Vagina (tissue), 2 donors: ENCODE measurements at regions not wholly inside any gene's neighbourhood (a gene's known extent, or its start where the extent isn't known, plus 50 kb on each side); places are given as distances from the start of the nearest gene placed in this dataset.

Experiments
- CTCF ChIP-seq, 3 experiments: fragments of 450-650 bp in 2 of 3; fragments of 200-600 bp in 1 of 3; sonication (generic) in 1 of 3; IDR thresholded peaks; one replicate each; pipeline ENCODE4 v1.5.1; 2017 to 2019; ENCODE audit warnings: antibody characterized with exemption in 3 of 3, mild to moderate bottlenecking in 2 of 3, moderate library complexity in 2 of 3
- POLR2A ChIP-seq, 2 donors: fragments of 450-650 bp; IDR thresholded peaks; one replicate each; pipeline ENCODE4 v1.6.1; 2017; ENCODE audit warnings: antibody characterized with exemption in 2 of 2, mild to moderate bottlenecking in 2 of 2, moderate library complexity in 2 of 2

GRCh38 chr6:85283436-85283835, 166.4 kb upstream of the NT5E start:
- TF ChIP-seq CTCF (IDR thresholded peaks at IDR 0.05), result no peak
- no peak for TF ChIP-seq POLR2A (IDR thresholded peaks at IDR 0.05)
